ENCODE measurements at regions not wholly inside any gene's neighbourhood (a gene's known extent, or its start where the extent isn't known, plus 50 kb on each side); places are given as distances from the start of the nearest gene placed in this dataset.

DNA sequence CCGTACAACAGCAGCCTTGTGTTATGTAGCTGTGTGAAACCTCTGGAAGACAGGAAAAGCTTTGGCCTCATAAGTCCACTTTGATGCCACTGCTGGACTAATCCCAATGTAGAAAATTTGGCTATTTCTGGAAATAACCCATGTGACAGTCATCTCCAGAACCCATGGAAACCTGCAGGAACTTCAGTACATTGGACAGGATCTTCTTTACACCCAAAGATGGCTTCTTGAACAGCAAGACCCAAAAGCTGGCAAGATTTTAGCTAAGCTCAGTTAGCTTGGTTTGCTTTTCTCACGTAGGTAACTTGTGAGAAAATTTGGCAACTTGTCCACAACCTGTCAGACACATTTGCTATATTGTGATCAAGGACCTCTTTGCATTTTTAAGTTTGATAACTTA is 74.8 kb upstream of the RCN1 start:
- TF ChIP-seq, protein P1, sequence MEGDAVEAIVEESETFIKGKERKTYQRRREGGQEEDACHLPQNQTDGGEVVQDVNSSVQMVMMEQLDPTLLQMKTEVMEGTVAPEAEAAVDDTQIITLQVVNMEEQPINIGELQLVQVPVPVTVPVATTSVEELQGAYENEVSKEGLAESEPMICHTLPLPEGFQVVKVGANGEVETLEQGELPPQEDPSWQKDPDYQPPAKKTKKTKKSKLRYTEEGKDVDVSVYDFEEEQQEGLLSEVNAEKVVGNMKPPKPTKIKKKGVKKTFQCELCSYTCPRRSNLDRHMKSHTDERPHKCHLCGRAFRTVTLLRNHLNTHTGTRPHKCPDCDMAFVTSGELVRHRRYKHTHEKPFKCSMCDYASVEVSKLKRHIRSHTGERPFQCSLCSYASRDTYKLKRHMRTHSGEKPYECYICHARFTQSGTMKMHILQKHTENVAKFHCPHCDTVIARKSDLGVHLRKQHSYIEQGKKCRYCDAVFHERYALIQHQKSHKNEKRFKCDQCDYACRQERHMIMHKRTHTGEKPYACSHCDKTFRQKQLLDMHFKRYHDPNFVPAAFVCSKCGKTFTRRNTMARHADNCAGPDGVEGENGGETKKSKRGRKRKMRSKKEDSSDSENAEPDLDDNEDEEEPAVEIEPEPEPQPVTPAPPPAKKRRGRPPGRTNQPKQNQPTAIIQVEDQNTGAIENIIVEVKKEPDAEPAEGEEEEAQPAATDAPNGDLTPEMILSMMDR (IDR thresholded peaks at IDR 0.05) = no peak
- no peak for TF ChIP-seq POLR2AphosphoS5 (IDR thresholded peaks at IDR 0.05)
